Endodermal cell (in vitro differentiated cells): ENCODE measurements at regions not wholly inside any gene's neighbourhood (a gene's known extent, or its start where the extent isn't known, plus 50 kb on each side); places are given as distances from the start of the nearest gene placed in this dataset.
"Not testable (repeated sequence)": the region's sequence is repeated elsewhere in the genome, so short reads cannot be mapped to it uniquely, and the experiment has no call there.

Experiments used
- DNase-seq: peaks from one replicate; pipeline ENCODE4 v3.0.0-alpha.2; 2017
- H3K27ac ChIP-seq: 2 replicates; pipeline ENCODE4 v1.5.1; 2013; ENCODE audit warnings: mild to moderate bottlenecking, low read depth, low read length, moderate library complexity
- H3K27me3 ChIP-seq: 2 replicates; pipeline ENCODE4 v1.6.1; 2013; ENCODE audit warnings: mild to moderate bottlenecking, low read length, moderate library complexity; ENCODE audit not compliant: insufficient read depth, control insufficient read depth, poor library complexity, severe bottlenecking
- H3K36me3 ChIP-seq: 2 replicates; pipeline ENCODE4 v1.7.0; 2013; ENCODE audit warnings: mild to moderate bottlenecking, low read length, moderate library complexity; ENCODE audit not compliant: control insufficient read depth, insufficient read depth
- H3K4me1 ChIP-seq: one replicate; pipeline ENCODE4 v1.7.0; 2013; ENCODE audit warnings: low read length; ENCODE audit not compliant: control insufficient read depth, insufficient read depth
- H3K4me3 ChIP-seq: 2 replicates; pipeline ENCODE4 v1.5.1; 2013; ENCODE audit warnings: mild to moderate bottlenecking, low read length, moderate library complexity
- H3K9ac ChIP-seq: 2 replicates; pipeline ENCODE4 v1.6.1; 2013; ENCODE audit warnings: mild to moderate bottlenecking, low read length, moderate library complexity; ENCODE audit not compliant: poor library complexity, severe bottlenecking; ENCODE audit errors: extremely low read depth
- H3K9me3 ChIP-seq: 2 replicates; pipeline ENCODE4 v1.6.1; 2013; ENCODE audit warnings: mild to moderate bottlenecking, low read length, moderate library complexity; ENCODE audit not compliant: control insufficient read depth
- H3K27ac Mint-ChIP-seq: 2 replicates; pipeline ENCODE4 v1.8.0; 2020; ENCODE audit warnings: mixed read lengths
- H3K27me3 Mint-ChIP-seq: 2 replicates; pipeline ENCODE4 v1.8.0; 2021; ENCODE audit warnings: mild to moderate bottlenecking, mixed read lengths; ENCODE audit not compliant: insufficient read depth
- H3K36me3 Mint-ChIP-seq: 2 replicates; pipeline ENCODE4 v1.8.0; 2020; ENCODE audit warnings: low read depth, mixed read lengths
- H3K4me1 Mint-ChIP-seq: 2 replicates; pipeline ENCODE4 v1.8.0; 2020; ENCODE audit warnings: mixed read lengths
- H3K4me3 Mint-ChIP-seq: 2 replicates; pipeline ENCODE4 v1.8.0; 2020; ENCODE audit warnings: mild to moderate bottlenecking, moderate library complexity, mixed read lengths
- H3K9me3 Mint-ChIP-seq: 2 replicates; pipeline ENCODE4 v1.8.0; 2020; ENCODE audit warnings: mild to moderate bottlenecking, mixed read lengths
- WGBS, 2 experiments: methylation state at CpG; one replicate each; pipeline versions ENCODE4 v1.1.5 to v1.1.7; 2013; ENCODE audit warnings: missing lambda C conversion rate in 2 of 2, mixed read lengths in 1 of 2; ENCODE audit not compliant: insufficient coverage in 1 of 2, insufficient read length in 1 of 2; 5-methylcytosine and 5-hydroxymethylcytosine counted together
- TF ChIP-seq, protein P1 (sequence below): fragments of 200-600 bp; sonication (generic); conservative IDR thresholded peaks from 2 replicates; pipeline ENCODE4 v1.5.0; 2021; ENCODE audit warnings: antibody characterized with exemption, mild to moderate bottlenecking

- Histone ChIP-seq H3K27ac (no peak overlapping the region), H3K4me3 (no peak overlapping the region), H3K9ac (no peak overlapping the region), H3K4me1 (no peaks in the 10 kb centered on the region), H3K27me3 (no peaks in the 10 kb centered on the region), H3K36me3 (no peaks in the 10 kb centered on the region), H3K9me3 (no peaks in the 10 kb centered on the region)
- H3K36me3 Mint-ChIP-seq: no peaks in the 10 kb centered on the region
- TF ChIP-seq, protein P1, sequence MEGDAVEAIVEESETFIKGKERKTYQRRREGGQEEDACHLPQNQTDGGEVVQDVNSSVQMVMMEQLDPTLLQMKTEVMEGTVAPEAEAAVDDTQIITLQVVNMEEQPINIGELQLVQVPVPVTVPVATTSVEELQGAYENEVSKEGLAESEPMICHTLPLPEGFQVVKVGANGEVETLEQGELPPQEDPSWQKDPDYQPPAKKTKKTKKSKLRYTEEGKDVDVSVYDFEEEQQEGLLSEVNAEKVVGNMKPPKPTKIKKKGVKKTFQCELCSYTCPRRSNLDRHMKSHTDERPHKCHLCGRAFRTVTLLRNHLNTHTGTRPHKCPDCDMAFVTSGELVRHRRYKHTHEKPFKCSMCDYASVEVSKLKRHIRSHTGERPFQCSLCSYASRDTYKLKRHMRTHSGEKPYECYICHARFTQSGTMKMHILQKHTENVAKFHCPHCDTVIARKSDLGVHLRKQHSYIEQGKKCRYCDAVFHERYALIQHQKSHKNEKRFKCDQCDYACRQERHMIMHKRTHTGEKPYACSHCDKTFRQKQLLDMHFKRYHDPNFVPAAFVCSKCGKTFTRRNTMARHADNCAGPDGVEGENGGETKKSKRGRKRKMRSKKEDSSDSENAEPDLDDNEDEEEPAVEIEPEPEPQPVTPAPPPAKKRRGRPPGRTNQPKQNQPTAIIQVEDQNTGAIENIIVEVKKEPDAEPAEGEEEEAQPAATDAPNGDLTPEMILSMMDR: no peak
- H3K27ac Mint-ChIP-seq: no peak overlapping the region
- H3K9me3 Mint-ChIP-seq: peaks cover 9% of the 10 kb centered on the region
- H3K27me3 Mint-ChIP-seq: peaks cover 3% of the 10 kb centered on the region
- no CpG with 5 or more reads among the region's 1 CpG for WGBS, 2 experiments
- no peaks in the 10 kb centered on the region for H3K4me1 Mint-ChIP-seq
- DNase-seq: no peak
- no peak overlapping the region for H3K4me3 Mint-ChIP-seq
Observed at GRCh38 chr4:85187106-85187505, 220.6 kb upstream of the WDFY3 start.

GRCh38 chr4:85196015-85196414, 229.5 kb upstream of the WDFY3 start:
- H3K9ac ChIP-seq, H3K36me3 ChIP-seq, H3K27ac ChIP-seq, H3K4me3 Mint-ChIP-seq, H3K36me3 Mint-ChIP-seq, H3K4me1 Mint-ChIP-seq, H3K27me3 Mint-ChIP-seq, H3K27me3 ChIP-seq, H3K4me1 ChIP-seq, H3K27ac Mint-ChIP-seq, H3K4me3 ChIP-seq: not testable (repeated sequence)
- peaks cover 15% of the 10 kb centered on the region for H3K9me3 ChIP-seq
- peak; percentile 61 for DNase-seq
- peaks cover 47% of the 10 kb centered on the region for H3K9me3 Mint-ChIP-seq
- WGBS, 2 experiments: 88% methylated on average over 2 to 7 of the region's 7 CpGs

DNA sequence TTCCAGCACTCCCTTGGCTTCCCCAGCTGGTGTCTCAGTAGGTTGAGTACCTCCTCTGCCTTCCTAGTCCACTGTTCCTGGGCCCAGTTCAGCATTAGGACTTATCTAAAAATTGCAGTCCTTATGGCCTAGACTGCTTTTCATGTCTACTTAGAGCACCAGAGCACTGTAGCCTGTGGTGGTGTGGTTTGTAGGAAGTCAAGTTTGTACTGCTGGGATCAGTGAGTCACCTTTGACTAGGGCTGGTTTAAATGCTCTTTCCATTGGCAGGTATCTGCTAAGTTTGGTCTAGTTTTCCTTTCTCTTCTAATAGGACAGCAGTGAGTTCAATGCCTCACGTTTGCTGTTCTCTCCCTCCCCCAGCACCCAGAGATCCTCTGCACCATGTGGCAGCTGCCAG, 233.6 kb upstream of the WDFY3 start:
- TF ChIP-seq, protein P1: no peak
- peaks cover 32% of the 10 kb centered on the region for H3K9me3 Mint-ChIP-seq
- peaks cover 1% of the 10 kb centered on the region for H3K36me3 Mint-ChIP-seq
- DNase-seq: no peak
- no peaks in the 10 kb centered on the region for H3K4me1 ChIP-seq
- no peak overlapping the region for H3K4me3 ChIP-seq
- no peaks in the 10 kb centered on the region for H3K36me3 ChIP-seq
- H3K27me3 Mint-ChIP-seq: no peaks in the 10 kb centered on the region
- 78% methylated on average over 1 of the region's 1 CpG; no CpG with 5 or more reads in 1 of the 2 experiments for WGBS, 2 experiments
- no peaks in the 10 kb centered on the region for H3K4me1 Mint-ChIP-seq
- peaks cover 15% of the 10 kb centered on the region for H3K9me3 ChIP-seq
- no peak overlapping the region for H3K27ac Mint-ChIP-seq
- no peak overlapping the region for H3K27ac ChIP-seq
- H3K27me3 ChIP-seq: no peaks in the 10 kb centered on the region
- no peak overlapping the region for H3K9ac ChIP-seq
- no peak overlapping the region for H3K4me3 Mint-ChIP-seq

GRCh38 chr4:85209161-85209560, 242.7 kb upstream of the WDFY3 start:
- TF ChIP-seq, protein P1: no peak
- H3K9me3 ChIP-seq: peaks cover 14% of the 10 kb centered on the region
- H3K4me1 Mint-ChIP-seq: no peaks in the 10 kb centered on the region
- H3K4me3 Mint-ChIP-seq: no peak overlapping the region
- H3K27ac ChIP-seq: no peak overlapping the region
- H3K9me3 Mint-ChIP-seq: peaks cover 29% of the 10 kb centered on the region
- no peak for DNase-seq
- no peaks in the 10 kb centered on the region for H3K4me1 ChIP-seq
- H3K9ac ChIP-seq: no peak overlapping the region
- H3K36me3 Mint-ChIP-seq: peaks cover 2% of the 10 kb centered on the region
- no peaks in the 10 kb centered on the region for H3K36me3 ChIP-seq
- no peak overlapping the region for H3K27ac Mint-ChIP-seq
- H3K27me3 ChIP-seq: no peaks in the 10 kb centered on the region
- WGBS, 2 experiments: 88% methylated on average over 1 of the region's 1 CpG; no CpG with 5 or more reads in 1 of the 2 experiments
- H3K4me3 ChIP-seq: no peak overlapping the region
- no peaks in the 10 kb centered on the region for H3K27me3 Mint-ChIP-seq
